GM23338 (cell line): ENCODE measurements at regions not wholly inside any gene's neighbourhood (a gene's known extent, or its start where the extent isn't known, plus 50 kb on each side); places are given as distances from the start of the nearest gene placed in this dataset.

ENCODE experiments used
- CREB1 ChIP-seq: fragments of 250-450 bp; sonication (Bioruptor Pico); IDR thresholded peaks from 2 replicates; pipeline ENCODE4 v1.5.0; 2020; ENCODE audit warnings: low read depth, mild to moderate bottlenecking, moderate library complexity
- POLR2AphosphoS5 ChIP-seq: IDR thresholded peaks from 2 replicates; pipeline ENCODE4 v1.6.1; 2016; ENCODE audit warnings: antibody characterized with exemption, low read depth
- TF ChIP-seq, protein P1 (sequence below), 2 experiments: fragments of 200-600 bp in 1 of 2; sonication (generic) in 1 of 2; conservative IDR thresholded peaks; 2 replicates each; pipeline versions ENCODE4 v1.5.1 to v1.6.1; 2016 to 2017; ENCODE audit warnings: antibody characterized with exemption in 2 of 2, low read depth in 2 of 2, mild to moderate bottlenecking in 2 of 2, moderate library complexity in 1 of 2

DNA sequence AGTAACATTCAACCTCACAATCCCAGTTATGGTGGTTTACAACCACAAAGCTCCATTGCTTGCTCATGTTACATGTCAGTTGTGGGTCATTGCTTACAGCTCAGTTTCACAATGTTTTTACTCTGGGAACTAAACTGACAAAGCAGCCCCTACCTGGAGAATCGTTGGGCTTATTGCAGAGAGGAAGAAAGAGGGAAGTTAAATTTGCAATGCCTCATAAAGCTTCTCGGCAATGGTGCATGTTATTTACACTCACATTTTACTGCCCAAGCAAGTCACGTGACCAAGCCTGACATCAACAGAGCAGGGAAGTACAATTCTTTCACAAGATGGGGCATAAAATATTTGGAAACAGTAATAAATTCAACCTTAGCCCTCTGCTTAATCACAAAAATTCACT is 441.6 kb downstream of the TDRD3 start:
- TF ChIP-seq POLR2AphosphoS5 (no peak), CREB1 (CRISPR knock-in tag) (no peak)
- TF ChIP-seq, protein P1, sequence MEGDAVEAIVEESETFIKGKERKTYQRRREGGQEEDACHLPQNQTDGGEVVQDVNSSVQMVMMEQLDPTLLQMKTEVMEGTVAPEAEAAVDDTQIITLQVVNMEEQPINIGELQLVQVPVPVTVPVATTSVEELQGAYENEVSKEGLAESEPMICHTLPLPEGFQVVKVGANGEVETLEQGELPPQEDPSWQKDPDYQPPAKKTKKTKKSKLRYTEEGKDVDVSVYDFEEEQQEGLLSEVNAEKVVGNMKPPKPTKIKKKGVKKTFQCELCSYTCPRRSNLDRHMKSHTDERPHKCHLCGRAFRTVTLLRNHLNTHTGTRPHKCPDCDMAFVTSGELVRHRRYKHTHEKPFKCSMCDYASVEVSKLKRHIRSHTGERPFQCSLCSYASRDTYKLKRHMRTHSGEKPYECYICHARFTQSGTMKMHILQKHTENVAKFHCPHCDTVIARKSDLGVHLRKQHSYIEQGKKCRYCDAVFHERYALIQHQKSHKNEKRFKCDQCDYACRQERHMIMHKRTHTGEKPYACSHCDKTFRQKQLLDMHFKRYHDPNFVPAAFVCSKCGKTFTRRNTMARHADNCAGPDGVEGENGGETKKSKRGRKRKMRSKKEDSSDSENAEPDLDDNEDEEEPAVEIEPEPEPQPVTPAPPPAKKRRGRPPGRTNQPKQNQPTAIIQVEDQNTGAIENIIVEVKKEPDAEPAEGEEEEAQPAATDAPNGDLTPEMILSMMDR (conservative IDR thresholded peaks at IDR 0.05; ENCODE audit: low read depth in 2 of 2) = no peak
